ENCODE measurements at regions not wholly inside any gene's neighbourhood (a gene's known extent, or its start where the extent isn't known, plus 50 kb on each side); places are given as distances from the start of the nearest gene placed in this dataset.

GRCh38 chr17:14866266-14866665 is 398.9 kb downstream of the PMP22 start:
- peaks cover 0 to under 1% (median 0%) of the 10 kb centered on the region in 3 donors for H3K4me1 ChIP-seq
- intact Hi-C loops (cut with DNase I): no loop called here
- DNase-seq (no peak), ATAC-seq (no peak), FAIRE-seq (no peak)
- H3K27me3 ChIP-seq: no peaks in the 10 kb centered on the region
- H3K27ac ChIP-seq: no peak overlapping the region
- no peaks in the 10 kb centered on the region for H3K36me3 ChIP-seq
- TF ChIP-seq CTCF (IDR thresholded peaks at IDR 0.05): no peak
- no peaks in the 10 kb centered on the region for H3K9me3 ChIP-seq
- WGBS, 2 donors: 88 to 92% methylated on average over 7 of the region's 7 CpGs
- H3K4me3 ChIP-seq: no peak overlapping the region

GRCh38 chr17:14864127-14864526 is 401.0 kb downstream of the PMP22 start:
- no peak for TF ChIP-seq CTCF (IDR thresholded peaks at IDR 0.05)
- Histone ChIP-seq H3K27ac (no peak overlapping the region), H3K27me3 (no peaks in the 10 kb centered on the region), H3K4me3 (no peak overlapping the region), H3K36me3 (no peaks in the 10 kb centered on the region), H3K4me1 (peaks cover 0 to 7% (median 3%) of the 10 kb centered on the region in 3 donors), H3K9me3 (no peaks in the 10 kb centered on the region)
- intact Hi-C loops (cut with DNase I): no loop called here
- WGBS, 2 donors: 0 to 1% methylated on average over 1 of the region's 1 CpG
- no peak for FAIRE-seq
- no peak for ATAC-seq
- DNase-seq: no peak

- H3K4me1 ChIP-seq: peaks cover 0 to 7% (median 3%) of the 10 kb centered on the region in 3 donors
- H3K4me3 ChIP-seq: no peak overlapping the region
- intact Hi-C loops (cut with DNase I): no loop called here
- no peaks in the 10 kb centered on the region for H3K9me3 ChIP-seq
- no peak for DNase-seq
- TF ChIP-seq CTCF (IDR thresholded peaks at IDR 0.05): no peak
- no peak overlapping the region for H3K27ac ChIP-seq
- WGBS, 2 donors: 31 to 42% methylated on average over 3 of the region's 3 CpGs
- no peaks in the 10 kb centered on the region for H3K27me3 ChIP-seq
- FAIRE-seq: no peak
- H3K36me3 ChIP-seq: no peaks in the 10 kb centered on the region
- ATAC-seq: no peak
These were observed 405.6 kb downstream of the PMP22 start for GRCh38 chr17:14859542-14859941.

GRCh38 chr17:14856176-14856575 is 408.9 kb downstream of the PMP22 start:
- FAIRE-seq (no peak), ATAC-seq (no peak), DNase-seq (no peak)
- H3K27ac ChIP-seq: no peak overlapping the region
- WGBS, 2 donors: 87 to 89% methylated on average over 10 of the region's 10 CpGs
- intact Hi-C loops (cut with DNase I): no loop called here
- no peaks in the 10 kb centered on the region for H3K9me3 ChIP-seq
- H3K27me3 ChIP-seq: no peaks in the 10 kb centered on the region
- peaks cover 0 to 7% (median 2%) of the 10 kb centered on the region in 3 donors for H3K4me1 ChIP-seq
- H3K36me3 ChIP-seq: no peaks in the 10 kb centered on the region
- H3K4me3 ChIP-seq: no peak overlapping the region
- no peak for TF ChIP-seq CTCF (IDR thresholded peaks at IDR 0.05)

- H3K27ac ChIP-seq: peak overlapping the region in 1 of 4 donors; percentile 56
- no peaks in the 10 kb centered on the region for H3K36me3 ChIP-seq
- TF ChIP-seq CTCF (IDR thresholded peaks at IDR 0.05): no peak
- intact Hi-C loops (cut with DNase I): no loop called here
- H3K27me3 ChIP-seq: no peaks in the 10 kb centered on the region
- no peak overlapping the region for H3K4me3 ChIP-seq
- no peaks in the 10 kb centered on the region for H3K4me1 ChIP-seq
- WGBS, 2 donors: 54 to 63% methylated on average over 4 of the region's 4 CpGs
- DNase-seq (peak in 1 of 6 donors; percentile 26), FAIRE-seq (no peak), ATAC-seq (peak in 1 of 4 donors; percentile 92)
- no peaks in the 10 kb centered on the region for H3K9me3 ChIP-seq
These were observed 410.4 kb downstream of the PMP22 start for GRCh38 chr17:14854691-14855090.
